ENCODE measurements at regions not wholly inside any gene's neighbourhood (a gene's known extent, or its start where the extent isn't known, plus 50 kb on each side); places are given as distances from the start of the nearest gene placed in this dataset.

- no peak overlapping the region for H3K4me3 Mint-ChIP-seq
- H3K9me3 Mint-ChIP-seq, result peaks cover 4% of the 10 kb centered on the region in 2 donors
- no peak for ATAC-seq (replicated peaks in 1 of 2)
- no peaks in the 10 kb centered on the region for H3K4me1 Mint-ChIP-seq (ENCODE audit: low read depth)
- H3K27me3 Mint-ChIP-seq (ENCODE audit: low read depth), result no peaks in the 10 kb centered on the region
- no peaks in the 10 kb centered on the region for H3K36me3 Mint-ChIP-seq (ENCODE audit: insufficient read depth in 2 of 2)
- no peak for DNase-seq
- H3K27ac Mint-ChIP-seq, result no peak overlapping the region
Measured at GRCh38 chr5:103834216-103834615, 271.6 kb upstream of the NUDT12 start.

- H3K4me3 Mint-ChIP-seq, result no peak overlapping the region
- H3K4me1 Mint-ChIP-seq (ENCODE audit: low read depth), result no peaks in the 10 kb centered on the region
- ATAC-seq (replicated peaks in 1 of 2) (no peak), DNase-seq (no peak)
- no peaks in the 10 kb centered on the region for H3K27me3 Mint-ChIP-seq (ENCODE audit: low read depth)
- H3K9me3 Mint-ChIP-seq, result peaks cover 2 to 4% of the 10 kb centered on the region in 2 donors
- H3K36me3 Mint-ChIP-seq (ENCODE audit: insufficient read depth in 2 of 2), result no peaks in the 10 kb centered on the region
- no peak overlapping the region for H3K27ac Mint-ChIP-seq
Measured at GRCh38 chr5:103829585-103829984, 267.0 kb upstream of the NUDT12 start.

GRCh38 chr5:103827976-103828375, 265.4 kb upstream of the NUDT12 start:
- no peaks in the 10 kb centered on the region for H3K27me3 Mint-ChIP-seq (ENCODE audit: low read depth)
- H3K4me1 Mint-ChIP-seq (ENCODE audit: low read depth), result no peaks in the 10 kb centered on the region
- H3K27ac Mint-ChIP-seq, result no peak overlapping the region
- ATAC-seq (replicated peaks in 1 of 2) (no peak), DNase-seq (no peak)
- H3K36me3 Mint-ChIP-seq (ENCODE audit: insufficient read depth in 2 of 2), result no peaks in the 10 kb centered on the region
- peaks cover 0 to 2% of the 10 kb centered on the region in 2 donors for H3K9me3 Mint-ChIP-seq
- no peak overlapping the region for H3K4me3 Mint-ChIP-seq

GRCh38 chr5:103821361-103821760, 258.8 kb upstream of the NUDT12 start:
- peaks cover under 1 to 6% of the 10 kb centered on the region in 2 donors for H3K9me3 Mint-ChIP-seq
- no peak for ATAC-seq (replicated peaks in 1 of 2)
- DNase-seq, result no peak
- H3K27me3 Mint-ChIP-seq (ENCODE audit: low read depth), result no peaks in the 10 kb centered on the region
- H3K36me3 Mint-ChIP-seq (ENCODE audit: insufficient read depth in 2 of 2), result no peaks in the 10 kb centered on the region
- H3K4me1 Mint-ChIP-seq (ENCODE audit: low read depth), result no peaks in the 10 kb centered on the region
- H3K27ac Mint-ChIP-seq, result no peak overlapping the region
- H3K4me3 Mint-ChIP-seq, result no peak overlapping the region

GRCh38 chr5:103808464-103809106, 246.0 kb upstream of the NUDT12 start:
- Mint-ChIP-seq H3K27me3 (ENCODE audit: low read depth) (no peaks in the 10 kb centered on the region), H3K4me1 (ENCODE audit: low read depth) (no peaks in the 10 kb centered on the region), H3K27ac (no peak overlapping the region), H3K9me3 (peaks cover 0 to 2% of the 10 kb centered on the region in 2 donors), H3K4me3 (no peak overlapping the region), H3K36me3 (ENCODE audit: insufficient read depth in 2 of 2) (no peaks in the 10 kb centered on the region)
- no peak for DNase-seq
- ATAC-seq (replicated peaks in 1 of 2), result peak in 1 of 2 donors; percentile 33

- Mint-ChIP-seq H3K27me3 (ENCODE audit: low read depth) (no peaks in the 10 kb centered on the region), H3K27ac (no peak overlapping the region), H3K36me3 (ENCODE audit: insufficient read depth in 2 of 2) (no peaks in the 10 kb centered on the region), H3K4me3 (no peak overlapping the region), H3K9me3 (peaks cover 0 to 2% of the 10 kb centered on the region in 2 donors), H3K4me1 (ENCODE audit: low read depth) (no peaks in the 10 kb centered on the region)
- no peak for DNase-seq
- ATAC-seq (replicated peaks in 1 of 2), result no peak
Measured at GRCh38 chr5:103804711-103805110, 242.1 kb upstream of the NUDT12 start.

GRCh38 chr5:103801681-103802080, 239.1 kb upstream of the NUDT12 start:
- Mint-ChIP-seq H3K36me3 (ENCODE audit: insufficient read depth in 2 of 2) (no peaks in the 10 kb centered on the region), H3K4me3 (no peak overlapping the region), H3K9me3 (peaks cover 0 to 2% of the 10 kb centered on the region in 2 donors), H3K27me3 (ENCODE audit: low read depth) (no peaks in the 10 kb centered on the region), H3K4me1 (ENCODE audit: low read depth) (no peaks in the 10 kb centered on the region), H3K27ac (no peak overlapping the region)
- ATAC-seq (replicated peaks in 1 of 2) (no peak), DNase-seq (no peak)

GRCh38 chr5:103800741-103801495, 238.3 kb upstream of the NUDT12 start:
- DNase-seq (no peak), ATAC-seq (replicated peaks in 1 of 2) (no peak)
- Mint-ChIP-seq H3K27ac (no peak overlapping the region), H3K36me3 (ENCODE audit: insufficient read depth in 2 of 2) (no peaks in the 10 kb centered on the region), H3K9me3 (peaks cover 0 to 2% of the 10 kb centered on the region in 2 donors), H3K4me3 (no peak overlapping the region), H3K4me1 (ENCODE audit: low read depth) (no peaks in the 10 kb centered on the region), H3K27me3 (ENCODE audit: low read depth) (no peaks in the 10 kb centered on the region)

- DNase-seq (no peak), ATAC-seq (replicated peaks in 1 of 2) (no peak)
- Mint-ChIP-seq H3K4me1 (ENCODE audit: low read depth) (no peaks in the 10 kb centered on the region), H3K9me3 (peaks cover 9 to 15% of the 10 kb centered on the region in 2 donors), H3K27ac (no peak overlapping the region), H3K36me3 (ENCODE audit: insufficient read depth in 2 of 2) (peaks cover 4 to 8% of the 10 kb centered on the region in 2 donors), H3K4me3 (no peak overlapping the region), H3K27me3 (ENCODE audit: low read depth) (no peaks in the 10 kb centered on the region)
Measured at GRCh38 chr5:103793595-103794182, 231.1 kb upstream of the NUDT12 start.

- no peak for ATAC-seq (replicated peaks in 1 of 2)
- Mint-ChIP-seq H3K27me3 (ENCODE audit: low read depth) (no peaks in the 10 kb centered on the region), H3K27ac (no peak overlapping the region), H3K4me3 (no peak overlapping the region), H3K9me3 (peaks cover 2 to 4% of the 10 kb centered on the region in 2 donors), H3K36me3 (ENCODE audit: insufficient read depth in 2 of 2) (no peaks in the 10 kb centered on the region), H3K4me1 (ENCODE audit: low read depth) (no peaks in the 10 kb centered on the region)
- no peak for DNase-seq
Measured at GRCh38 chr5:103785569-103785968, 223.0 kb upstream of the NUDT12 start.

GRCh38 chr5:103783669-103784068, 221.1 kb upstream of the NUDT12 start:
- Mint-ChIP-seq H3K9me3 (peaks cover 0 to 5% of the 10 kb centered on the region in 2 donors), H3K27ac (no peak overlapping the region), H3K27me3 (ENCODE audit: low read depth) (no peaks in the 10 kb centered on the region), H3K36me3 (ENCODE audit: insufficient read depth in 2 of 2) (no peaks in the 10 kb centered on the region), H3K4me1 (ENCODE audit: low read depth) (no peaks in the 10 kb centered on the region), H3K4me3 (no peak overlapping the region)
- DNase-seq, result no peak
- ATAC-seq (replicated peaks in 1 of 2), result no peak

GRCh38 chr5:103780794-103781193, 218.2 kb upstream of the NUDT12 start:
- no peak overlapping the region for H3K27ac Mint-ChIP-seq
- DNase-seq (no peak), ATAC-seq (replicated peaks in 1 of 2) (no peak)
- no peaks in the 10 kb centered on the region for H3K4me1 Mint-ChIP-seq (ENCODE audit: low read depth)
- H3K9me3 Mint-ChIP-seq, result peaks cover 1 to 9% of the 10 kb centered on the region in 2 donors
- no peaks in the 10 kb centered on the region for H3K36me3 Mint-ChIP-seq (ENCODE audit: insufficient read depth in 2 of 2)
- no peaks in the 10 kb centered on the region for H3K27me3 Mint-ChIP-seq (ENCODE audit: low read depth)
- H3K4me3 Mint-ChIP-seq, result no peak overlapping the region

- no peak overlapping the region for H3K27ac Mint-ChIP-seq
- no peaks in the 10 kb centered on the region for H3K36me3 Mint-ChIP-seq (ENCODE audit: insufficient read depth in 2 of 2)
- peaks cover 5% of the 10 kb centered on the region in 2 donors for H3K9me3 Mint-ChIP-seq
- no peaks in the 10 kb centered on the region for H3K4me1 Mint-ChIP-seq (ENCODE audit: low read depth)
- H3K27me3 Mint-ChIP-seq (ENCODE audit: low read depth), result no peaks in the 10 kb centered on the region
- no peak for ATAC-seq (replicated peaks in 1 of 2)
- DNase-seq, result no peak
- no peak overlapping the region for H3K4me3 Mint-ChIP-seq
Measured at GRCh38 chr5:103774721-103775120, 212.1 kb upstream of the NUDT12 start.

Measured in activated T-cell treated with anti-CD3 and anti-CD28 coated beads, Interleukin-2, amount 50 U/mL, for 72 hours (primary cell).